Testis (tissue), 2 donors: ENCODE measurements at regions not wholly inside any gene's neighbourhood (a gene's known extent, or its start where the extent isn't known, plus 50 kb on each side); places are given as distances from the start of the nearest gene placed in this dataset.
A peak's percentile ranks its signal among the peaks of the same experiment; 100 is the strongest.
"Not testable (repeated sequence)": the region's sequence is repeated elsewhere in the genome, so short reads cannot be mapped to it uniquely, and the experiment has no call there.

Experiments
- DNase-seq: peaks from one replicate; pipeline ENCODE4 v3.0.0-alpha.2; 2019
- H3K27ac ChIP-seq, 2 donors: fragments of 200-600 bp; sonication (generic); one replicate each; pipeline ENCODE4 v1.5.1; 2019
- H3K27me3 ChIP-seq: fragments of 200-600 bp; sonication (generic); one replicate; pipeline ENCODE4 v1.5.1; 2019
- H3K36me3 ChIP-seq: fragments of 200-600 bp; sonication (generic); one replicate; pipeline ENCODE4 v1.5.1; 2017; ENCODE audit warnings: low read depth; ENCODE audit errors: missing control alignments
- H3K4me1 ChIP-seq: fragments of 200-600 bp; sonication (generic); one replicate; pipeline ENCODE4 v1.5.1; 2019
- H3K4me3 ChIP-seq, 2 donors: fragments of 200-600 bp; sonication (generic); one replicate each; pipeline ENCODE4 v1.5.1; 2017 to 2019
- H3K9me3 ChIP-seq: fragments of 200-600 bp; sonication (generic); one replicate; pipeline ENCODE4 v1.5.1; 2017
- CTCF ChIP-seq, 3 experiments: fragments of 450-650 bp in 2 of 3; fragments of 200-600 bp in 1 of 3; sonication (generic) in 1 of 3; IDR thresholded peaks; one replicate each; pipeline ENCODE4 v1.5.1; 2016 to 2019; ENCODE audit warnings: antibody characterized with exemption in 3 of 3, mild to moderate bottlenecking in 2 of 3, moderate library complexity in 1 of 3
- POLR2A ChIP-seq: fragments of 450-650 bp; IDR thresholded peaks from one replicate; pipeline ENCODE4 v1.6.1; 2017; ENCODE audit warnings: antibody characterized with exemption, mild to moderate bottlenecking, moderate library complexity
- WGBS, 2 donors: methylation state at CpG; one replicate each; pipeline ENCODE4 v1.1.5; 2018; 5-methylcytosine and 5-hydroxymethylcytosine counted together
- intact Hi-C: fragments of 100-400 bp; cut with DNase I; formaldehyde crosslinking; loops from one replicate; pipeline ENCODE4 v1.15.1; 2023; ENCODE audit warnings: low total_unique reads

- Histone ChIP-seq H3K4me3 (no peak overlapping the region), H3K9me3 (no peaks in the 10 kb centered on the region), H3K27ac (no peak overlapping the region), H3K4me1 (no peaks in the 10 kb centered on the region), H3K27me3 (no peaks in the 10 kb centered on the region), H3K36me3 (no peaks in the 10 kb centered on the region)
- DNase-seq: no peak
- intact Hi-C loops: no loop called here
- WGBS, 2 donors: 89 to 93% methylated on average over 11 to 14 of the region's 14 CpGs
- TF ChIP-seq POLR2A (no peak), CTCF (IDR thresholded peaks at IDR 0.05) (no peak)
Measured at GRCh38 chr11:71093783-71094182, 158.6 kb downstream of the SHANK2 start.

GRCh38 chr11:71091506-71092265 is 160.7 kb downstream of the SHANK2 start:
- DNase-seq: no peak
- Histone ChIP-seq H3K4me3 (no peak overlapping the region), H3K27me3 (no peaks in the 10 kb centered on the region), H3K36me3 (no peaks in the 10 kb centered on the region), H3K4me1 (no peaks in the 10 kb centered on the region), H3K27ac (no peak overlapping the region), H3K9me3 (no peaks in the 10 kb centered on the region)
- TF ChIP-seq POLR2A (no peak), CTCF (IDR thresholded peaks at IDR 0.05) (no peak)
- intact Hi-C loops: no loop called here
- 90 to 92% methylated on average over 11 of the region's 11 CpGs for WGBS, 2 donors

GRCh38 chr11:71089571-71089970 is 162.8 kb downstream of the SHANK2 start:
- no peaks in the 10 kb centered on the region for H3K27me3 ChIP-seq
- WGBS, 2 donors: 84 to 85% methylated on average over 8 to 11 of the region's 11 CpGs
- intact Hi-C loops: no loop called here

GRCh38 chr11:71088314-71089215 is 163.8 kb downstream of the SHANK2 start:
- H3K27me3 ChIP-seq, H3K4me1 ChIP-seq, H3K9me3 ChIP-seq, DNase-seq, intact Hi-C loops, H3K36me3 ChIP-seq, H3K27ac ChIP-seq, H3K4me3 ChIP-seq: not testable (repeated sequence)
- WGBS, 2 donors: 75 to 78% methylated on average over 19 to 20 of the region's 20 CpGs

More at GRCh38 chr11:71089571-71089970, 162.8 kb downstream of the SHANK2 start:
- TF ChIP-seq POLR2A (no peak), CTCF (IDR thresholded peaks at IDR 0.05) (no peak)
- H3K27ac ChIP-seq: no peak overlapping the region
- no peaks in the 10 kb centered on the region for H3K9me3 ChIP-seq
- no peak for DNase-seq
- no peak overlapping the region for H3K4me3 ChIP-seq
- H3K4me1 ChIP-seq: no peaks in the 10 kb centered on the region
- H3K36me3 ChIP-seq: no peaks in the 10 kb centered on the region

GRCh38 chr11:71086687-71087258 is 165.6 kb downstream of the SHANK2 start:
- H3K4me3 ChIP-seq: no peak overlapping the region
- H3K27me3 ChIP-seq: no peaks in the 10 kb centered on the region
- intact Hi-C loops: no loop called here
- no peak overlapping the region for H3K27ac ChIP-seq
- WGBS, 2 donors: 58 to 63% methylated on average over 14 of the region's 14 CpGs
- peak; percentile 62 for DNase-seq
- peak; percentile 22 to 44 (median 29) for TF ChIP-seq CTCF (IDR thresholded peaks at IDR 0.05)
- no peak for TF ChIP-seq POLR2A
- no peaks in the 10 kb centered on the region for H3K9me3 ChIP-seq
- no peaks in the 10 kb centered on the region for H3K4me1 ChIP-seq
- no peaks in the 10 kb centered on the region for H3K36me3 ChIP-seq
